HUES48 (cell line): ENCODE measurements at regions not wholly inside any gene's neighbourhood (a gene's known extent, or its start where the extent isn't known, plus 50 kb on each side); places are given as distances from the start of the nearest gene placed in this dataset.

Source experiments
- H3K27ac ChIP-seq: one replicate; pipeline ENCODE4 v1.7.0; 2013; ENCODE audit warnings: low read depth, low read length, inconsistent platforms
- H3K27me3 ChIP-seq: 2 replicates; pipeline ENCODE4 v1.6.1; 2013; ENCODE audit warnings: mild to moderate bottlenecking, low read length; ENCODE audit not compliant: control insufficient read depth, insufficient read depth
- H3K36me3 ChIP-seq: 2 replicates; pipeline ENCODE4 v1.6.1; 2013; ENCODE audit warnings: low read length; ENCODE audit not compliant: control insufficient read depth, insufficient read depth
- H3K4me1 ChIP-seq: 2 replicates; pipeline ENCODE4 v1.6.1; 2013; ENCODE audit warnings: mild to moderate bottlenecking, low read length; ENCODE audit not compliant: control insufficient read depth, insufficient read depth
- H3K4me3 ChIP-seq: 2 replicates; pipeline ENCODE4 v1.5.1; 2013; ENCODE audit warnings: mild to moderate bottlenecking, low read depth, low read length
- H3K9ac ChIP-seq: 2 replicates; pipeline ENCODE4 v1.6.1; 2013; ENCODE audit warnings: mild to moderate bottlenecking, low read depth, low read length, moderate library complexity
- H3K9me3 ChIP-seq: 2 replicates; pipeline ENCODE4 v1.6.1; 2013; ENCODE audit warnings: low read length; ENCODE audit not compliant: control insufficient read depth, insufficient read depth

DNA sequence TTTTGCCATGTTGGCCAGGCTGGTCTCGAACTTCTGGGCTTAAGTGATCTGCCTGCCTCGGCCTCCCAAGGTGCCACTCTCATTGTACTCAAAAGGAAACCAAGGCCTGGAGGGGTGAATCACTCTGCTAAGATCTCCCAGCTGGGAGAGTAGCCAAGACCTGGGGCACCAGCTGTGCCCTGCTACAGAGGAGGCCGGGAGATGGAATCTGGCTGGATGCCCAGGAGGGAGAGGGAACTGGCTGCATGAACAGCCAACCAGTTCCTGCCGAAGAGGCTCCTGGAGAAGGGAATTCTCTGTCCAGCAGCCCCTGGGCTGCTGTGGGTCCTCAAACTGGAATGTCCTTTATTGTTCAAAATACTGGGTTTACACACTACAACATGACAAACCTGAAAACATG, 238.7 kb upstream of the CIBAR2 start:
- 0 out of 2 replicates have a peak, but pooled peaks cover 5% of the 10 kb centered on the region for H3K9me3 ChIP-seq
- no peaks in the 10 kb centered on the region for H3K36me3 ChIP-seq
- H3K27me3 ChIP-seq = no peaks in the 10 kb centered on the region
- peaks cover 4% of the 10 kb centered on the region; the same call in 1 of the 2 replicates for H3K4me1 ChIP-seq
- H3K27ac ChIP-seq = no peak overlapping the region
- H3K4me3 ChIP-seq = no peak overlapping the region
- no peak overlapping the region for H3K9ac ChIP-seq

DNA sequence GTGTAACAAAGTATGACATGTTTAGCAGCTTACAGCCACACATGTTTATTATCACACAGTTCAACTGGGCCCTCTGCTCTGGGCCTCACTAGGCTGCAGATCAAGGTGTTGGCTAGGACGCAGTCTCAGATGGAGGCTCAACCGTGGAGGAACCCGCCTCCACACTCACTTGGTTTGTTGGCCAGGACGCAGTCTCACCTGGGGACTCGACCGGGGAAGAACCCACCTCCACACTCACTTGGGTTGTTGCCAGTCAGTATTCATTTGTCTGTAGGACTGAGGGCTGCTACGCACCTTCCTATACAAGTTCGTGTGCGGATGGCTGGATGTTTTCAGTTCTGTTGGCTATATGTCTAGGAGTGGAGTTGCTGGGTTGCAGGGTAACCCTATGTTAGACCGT, 240.7 kb upstream of the CIBAR2 start:
- H3K27ac ChIP-seq = peak overlapping the region; percentile 77
- H3K9me3 ChIP-seq = 0 out of 2 replicates have a peak, but pooled peaks cover 5% of the 10 kb centered on the region
- no peaks in the 10 kb centered on the region for H3K27me3 ChIP-seq
- no peaks in the 10 kb centered on the region for H3K36me3 ChIP-seq
- no peak overlapping the region for H3K4me3 ChIP-seq
- H3K4me1 ChIP-seq = peaks cover 4% of the 10 kb centered on the region; the same call in 1 of the 2 replicates
- H3K9ac ChIP-seq = no peak overlapping the region

DNA sequence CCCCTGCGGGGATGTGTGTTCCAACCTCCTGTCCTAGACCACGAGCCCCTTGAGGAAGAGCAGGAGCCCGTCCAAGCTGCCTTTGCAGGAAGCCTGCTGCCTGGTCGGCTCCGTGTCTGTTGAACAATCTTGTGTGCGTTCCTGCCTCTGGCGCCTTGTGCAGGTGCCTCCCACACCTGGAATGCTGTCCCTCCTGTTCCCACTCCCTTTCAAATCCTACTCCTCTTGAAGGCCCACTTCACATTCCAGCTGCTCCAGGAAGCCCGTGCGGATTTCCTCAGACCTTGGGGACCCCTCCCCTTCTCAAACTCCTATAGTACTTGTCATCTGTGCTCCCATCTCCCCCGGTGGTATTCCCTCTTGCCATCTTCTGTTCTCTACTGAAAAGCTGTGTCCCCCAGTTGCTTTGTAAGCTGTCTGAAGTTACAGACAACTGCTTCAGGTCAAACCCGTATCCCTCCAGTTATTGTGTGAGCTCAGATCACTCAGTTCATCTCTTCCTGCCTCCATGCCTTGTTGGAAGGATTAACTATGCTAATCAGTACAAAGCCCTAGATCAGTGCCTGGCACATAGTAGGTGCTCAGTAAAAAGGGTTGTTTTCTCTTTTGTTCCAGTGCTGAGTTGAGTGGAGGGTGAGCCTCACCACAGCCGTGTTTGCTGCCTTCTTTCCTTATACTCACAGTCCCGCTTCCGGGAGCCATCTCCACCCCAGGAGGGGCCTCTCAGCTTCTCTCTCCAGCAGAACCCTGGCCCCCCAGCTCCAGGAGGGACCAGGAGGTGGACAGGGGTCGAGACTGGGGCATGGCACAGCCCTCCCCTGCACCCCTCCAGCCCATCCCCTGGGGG, 241.8 kb upstream of the CIBAR2 start:
- no peaks in the 10 kb centered on the region for H3K27me3 ChIP-seq
- H3K27ac ChIP-seq = no peak overlapping the region
- 0 out of 2 replicates have a peak, but pooled peaks cover 5% of the 10 kb centered on the region for H3K9me3 ChIP-seq
- peaks cover 4% of the 10 kb centered on the region; the same call in 1 of the 2 replicates for H3K4me1 ChIP-seq
- H3K9ac ChIP-seq = no peak overlapping the region
- no peak overlapping the region for H3K4me3 ChIP-seq
- no peaks in the 10 kb centered on the region for H3K36me3 ChIP-seq

DNA sequence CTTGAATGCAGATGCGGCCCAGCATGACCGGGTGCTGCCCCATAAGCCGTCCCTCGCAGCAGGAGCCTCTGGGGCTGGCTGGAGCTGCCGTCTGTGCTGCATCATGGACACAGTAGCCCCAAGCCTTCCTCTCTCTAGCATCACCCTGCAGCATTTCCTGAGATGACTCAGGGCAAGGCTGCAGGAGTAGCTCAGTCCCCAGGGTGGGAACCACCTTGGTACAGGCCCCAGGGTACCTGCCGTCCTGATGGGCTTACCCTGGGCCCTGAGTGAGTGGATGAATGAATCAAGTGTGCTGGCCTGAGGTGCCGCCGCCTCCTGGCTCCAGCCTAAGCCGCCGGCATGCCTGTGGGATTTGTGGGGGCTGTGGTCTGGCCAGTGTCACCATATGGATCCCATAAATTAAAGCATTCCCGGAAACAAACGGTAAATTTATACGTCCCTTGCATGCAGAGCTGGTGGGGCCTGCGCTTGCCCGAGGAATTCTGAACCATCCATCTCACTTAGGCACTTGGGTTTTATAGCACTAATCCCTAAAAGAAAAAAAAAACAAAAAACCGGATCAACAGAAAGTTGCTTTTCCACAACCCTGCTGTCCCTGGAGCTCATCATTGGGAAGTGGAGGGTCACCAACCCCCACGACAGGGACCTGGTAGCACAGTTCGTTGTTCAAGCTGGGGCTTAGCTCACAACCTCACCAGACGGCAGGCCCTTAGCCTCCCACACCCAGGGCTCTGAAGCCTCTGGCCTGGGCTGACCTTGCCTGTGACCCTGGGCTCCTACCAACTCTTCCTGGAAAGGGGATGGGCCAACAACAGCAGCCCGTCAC, 242.6 kb upstream of the CIBAR2 start:
- Histone ChIP-seq H3K36me3 (no peaks in the 10 kb centered on the region), H3K4me1 (peaks cover 4% of the 10 kb centered on the region; the same call in 1 of the 2 replicates), H3K27ac (no peak overlapping the region), H3K9ac (no peak overlapping the region), H3K4me3 (no peak overlapping the region), H3K27me3 (no peaks in the 10 kb centered on the region), H3K9me3 (0 out of 2 replicates have a peak, but pooled peaks cover 5% of the 10 kb centered on the region)

DNA sequence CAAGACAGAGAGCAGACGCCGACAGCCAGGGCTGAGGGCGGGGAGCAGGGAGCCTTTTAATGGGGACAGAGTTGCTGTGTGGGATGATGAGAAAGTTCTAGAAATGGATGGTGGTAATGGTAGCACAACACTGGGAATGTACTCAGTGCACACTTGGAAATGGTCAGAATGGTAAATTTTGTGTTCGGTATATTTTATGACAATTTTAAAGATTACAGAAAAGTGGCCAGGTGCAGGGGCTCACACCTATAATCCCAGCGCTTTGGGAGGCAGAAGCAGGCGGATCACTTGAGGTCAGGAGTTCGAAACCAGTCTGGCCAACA, 243.2 kb upstream of the CIBAR2 start:
- peaks cover 4% of the 10 kb centered on the region; the same call in 1 of the 2 replicates for H3K4me1 ChIP-seq
- H3K9ac ChIP-seq = no peak overlapping the region
- H3K9me3 ChIP-seq = 0 out of 2 replicates have a peak, but pooled peaks cover 5% of the 10 kb centered on the region
- H3K4me3 ChIP-seq = no peak overlapping the region
- no peak overlapping the region for H3K27ac ChIP-seq
- no peaks in the 10 kb centered on the region for H3K36me3 ChIP-seq
- H3K27me3 ChIP-seq = no peaks in the 10 kb centered on the region

DNA sequence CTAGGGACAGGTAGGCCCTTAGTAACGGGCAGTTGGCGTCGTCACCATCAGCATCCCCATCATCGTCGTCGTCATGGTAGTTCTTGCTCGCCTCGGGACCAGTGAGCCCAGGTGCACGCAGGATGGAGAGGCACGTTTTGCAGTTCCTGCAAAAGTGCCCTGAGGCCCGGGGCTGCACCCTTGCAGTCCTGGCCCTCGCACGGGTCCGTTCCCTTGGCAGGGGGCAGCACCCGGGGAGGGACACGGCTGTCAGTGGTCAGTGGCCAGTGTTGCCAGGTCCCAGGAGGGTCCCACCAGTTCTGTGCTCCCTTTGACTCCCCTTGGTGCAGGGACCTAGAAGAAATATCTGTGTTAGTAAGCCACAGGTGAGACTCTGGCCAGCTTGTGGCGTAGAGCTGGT, 243.9 kb upstream of the CIBAR2 start:
- Histone ChIP-seq H3K9me3 (0 out of 2 replicates have a peak, but pooled peaks cover 5% of the 10 kb centered on the region), H3K4me1 (peaks cover 4% of the 10 kb centered on the region; the same call in 1 of the 2 replicates), H3K9ac (no peak overlapping the region), H3K4me3 (no peak overlapping the region), H3K27ac (no peak overlapping the region), H3K27me3 (no peaks in the 10 kb centered on the region), H3K36me3 (no peaks in the 10 kb centered on the region)

DNA sequence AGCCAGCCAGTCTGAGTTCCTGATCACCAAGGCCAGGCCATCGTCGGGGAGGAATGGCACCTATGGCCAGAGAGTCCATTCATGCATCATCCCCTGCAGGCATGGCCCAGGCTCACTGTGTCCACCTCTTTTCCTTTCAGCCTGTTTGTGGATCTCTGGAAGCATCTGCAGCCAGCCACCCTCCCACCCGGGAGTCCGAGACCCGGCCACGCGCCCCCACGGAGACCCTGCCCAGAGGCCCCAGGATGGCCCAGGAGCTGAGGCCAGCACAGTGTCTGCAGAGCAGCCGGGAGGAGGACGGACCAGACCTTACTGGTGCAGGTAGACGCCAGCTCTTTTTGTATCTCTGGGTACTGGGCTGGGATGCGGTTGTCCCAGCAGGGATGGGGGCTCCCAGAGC, 245.1 kb upstream of the CIBAR2 start:
- Histone ChIP-seq H3K27ac (no peak overlapping the region), H3K4me1 (peaks cover 2% of the 10 kb centered on the region; the same call in 1 of the 2 replicates), H3K9ac (no peak overlapping the region), H3K9me3 (0 out of 2 replicates have a peak, but pooled peaks cover 5% of the 10 kb centered on the region), H3K36me3 (no peaks in the 10 kb centered on the region), H3K27me3 (no peaks in the 10 kb centered on the region), H3K4me3 (no peak overlapping the region)

DNA sequence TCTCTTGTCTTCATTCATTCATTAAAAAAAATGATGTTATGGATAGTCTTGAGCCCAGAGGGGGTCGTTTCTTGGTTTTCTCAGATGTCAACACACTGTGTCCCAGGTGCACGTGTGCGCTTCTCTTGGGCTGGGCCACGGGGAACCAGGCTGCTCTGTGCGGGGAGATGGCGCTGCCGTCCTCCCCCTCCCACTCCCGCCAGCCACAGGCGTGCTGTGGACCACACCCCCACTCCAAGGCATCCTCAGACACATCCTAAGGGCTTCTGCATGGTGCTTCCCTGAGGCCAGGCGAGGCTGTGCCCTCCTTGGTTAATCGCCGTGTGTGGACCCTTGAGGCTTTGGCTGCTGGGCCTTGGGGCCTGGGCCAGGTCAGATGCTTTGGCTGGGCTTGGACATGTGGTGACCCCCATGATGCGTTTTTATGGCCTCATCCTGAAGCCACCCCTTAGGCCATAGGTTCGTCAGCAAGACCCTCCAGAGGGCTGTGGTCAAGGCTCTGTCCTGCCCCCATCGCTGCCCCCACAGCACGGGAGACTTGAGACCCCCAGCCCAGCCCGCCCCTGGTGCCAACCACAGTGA, 245.7 kb upstream of the CIBAR2 start:
- no peaks in the 10 kb centered on the region for H3K4me1 ChIP-seq
- no peak overlapping the region for H3K27ac ChIP-seq
- no peak overlapping the region for H3K9ac ChIP-seq

DNA sequence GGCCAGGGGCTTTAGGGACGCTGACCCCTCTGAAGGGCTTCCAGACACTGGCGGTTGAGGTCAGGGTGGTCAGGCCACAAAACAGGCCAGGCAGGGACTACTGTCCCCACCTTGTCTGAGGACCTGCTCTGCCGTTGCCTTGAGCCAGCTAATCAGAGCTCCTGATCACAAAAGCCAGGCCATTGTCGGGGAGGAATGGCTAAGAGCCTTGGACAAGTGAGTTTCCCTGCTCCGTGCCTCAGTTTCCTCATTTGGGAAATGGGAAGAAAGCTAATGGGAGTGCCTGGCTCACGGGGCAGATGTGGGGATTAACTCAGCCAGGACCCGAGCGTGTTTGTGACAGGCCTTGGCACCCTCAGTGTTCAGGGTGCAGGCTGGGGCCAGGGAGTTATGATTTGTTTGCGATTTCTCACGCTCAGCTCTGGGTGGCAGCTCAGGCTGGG, 246.5 kb upstream of the CIBAR2 start:
- Histone ChIP-seq H3K27ac (no peak overlapping the region), H3K4me1 (no peaks in the 10 kb centered on the region), H3K9ac (no peak overlapping the region), H3K27me3 (no peaks in the 10 kb centered on the region), H3K9me3 (no peaks in the 10 kb centered on the region), H3K4me3 (no peak overlapping the region), H3K36me3 (no peaks in the 10 kb centered on the region)

More for the DNA sequence above, 245.7 kb upstream of the CIBAR2 start:
- H3K4me3 ChIP-seq = no peak overlapping the region
- H3K27me3 ChIP-seq = no peaks in the 10 kb centered on the region
- H3K9me3 ChIP-seq = 0 out of 2 replicates have a peak, but pooled peaks cover 2% of the 10 kb centered on the region
- no peaks in the 10 kb centered on the region for H3K36me3 ChIP-seq

DNA sequence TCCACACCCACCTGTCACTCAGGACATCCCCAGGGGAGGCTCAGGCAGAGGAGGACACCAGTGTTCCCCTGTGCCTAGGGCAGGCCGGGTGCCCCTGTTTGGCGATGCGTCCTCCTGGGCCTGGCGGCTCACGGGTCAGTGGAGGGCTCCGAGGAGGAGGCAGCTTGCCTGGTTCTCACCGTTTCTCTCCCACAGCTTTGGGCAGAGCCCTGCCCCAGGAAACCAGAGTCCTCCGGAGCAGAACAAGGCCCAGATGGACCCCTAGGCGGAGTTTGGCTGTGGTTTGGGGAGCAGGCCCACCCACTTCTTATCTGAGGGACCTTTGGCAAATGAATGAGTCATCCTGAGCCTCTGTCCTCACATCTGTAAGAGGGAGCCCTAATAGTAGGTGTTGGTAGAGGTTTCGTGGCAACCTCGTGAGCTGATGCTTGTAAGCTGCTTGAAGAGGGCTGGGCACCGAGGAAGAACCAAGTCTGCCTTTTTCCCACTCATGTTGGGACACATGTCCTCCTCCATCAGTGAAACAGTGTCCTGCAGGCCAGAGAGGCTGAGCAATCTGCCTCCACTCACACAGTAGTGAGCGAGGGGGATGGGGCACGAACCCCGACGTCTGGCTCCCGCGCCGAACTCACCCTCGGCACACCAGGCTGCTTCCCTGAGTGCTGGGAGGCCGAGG, 247.0 kb upstream of the CIBAR2 start:
- H3K27me3 ChIP-seq = no peaks in the 10 kb centered on the region
- H3K27ac ChIP-seq = no peak overlapping the region
- no peaks in the 10 kb centered on the region for H3K36me3 ChIP-seq
- H3K9ac ChIP-seq = no peak overlapping the region
- H3K4me3 ChIP-seq = no peak overlapping the region
- H3K4me1 ChIP-seq = no peaks in the 10 kb centered on the region
- H3K9me3 ChIP-seq = no peaks in the 10 kb centered on the region
